H9 (cell line): ENCODE measurements at regions not wholly inside any gene's neighbourhood (a gene's known extent, or its start where the extent isn't known, plus 50 kb on each side); places are given as distances from the start of the nearest gene placed in this dataset.

Experiments
- DNase-seq: peaks from one replicate; pipeline ENCODE4 v3.0.0-alpha.2; 2017
- H2AFZ ChIP-seq: one replicate; pipeline ENCODE4 v1.6.1; 2013; ENCODE audit warnings: mild to moderate bottlenecking, low read length, control low read depth, moderate library complexity
- H2AK5ac ChIP-seq: 2 replicates; pipeline ENCODE4 v1.6.1; 2013; ENCODE audit warnings: low read length, control low read depth, mixed read lengths; ENCODE audit not compliant: insufficient read length
- H2BK120ac ChIP-seq: one replicate; pipeline ENCODE4 v1.6.1; 2013; ENCODE audit warnings: low read depth, mild to moderate bottlenecking, low read length, control low read depth, inconsistent platforms; ENCODE audit not compliant: poor library complexity, severe bottlenecking
- H2BK12ac ChIP-seq: 2 replicates; pipeline ENCODE4 v1.6.1; 2013; ENCODE audit warnings: low read length, control low read depth, mixed read lengths, low read depth; ENCODE audit not compliant: insufficient read length
- H2BK15ac ChIP-seq: 2 replicates; pipeline ENCODE4 v1.6.1; 2013; ENCODE audit warnings: low read depth, low read length, control low read depth
- H2BK20ac ChIP-seq: one replicate; pipeline ENCODE4 v1.6.1; 2013; ENCODE audit warnings: low read depth, mild to moderate bottlenecking, low read length, control low read depth, inconsistent platforms; ENCODE audit not compliant: poor library complexity, severe bottlenecking
- H2BK5ac ChIP-seq: 2 replicates; pipeline ENCODE4 v1.6.1; 2013; ENCODE audit warnings: low read length, control low read depth, mixed read lengths; ENCODE audit not compliant: insufficient read length
- H3K14ac ChIP-seq: 2 replicates; pipeline ENCODE4 v1.6.1; 2013; ENCODE audit warnings: low read length, control low read depth; ENCODE audit not compliant: insufficient read depth
- H3K18ac ChIP-seq: 2 replicates; pipeline ENCODE4 v1.6.1; 2013; ENCODE audit warnings: low read depth, mild to moderate bottlenecking, mixed read lengths, low read length, control low read depth; ENCODE audit not compliant: insufficient read length
- H3K23ac ChIP-seq: 2 replicates; pipeline ENCODE4 v1.6.1; 2013; ENCODE audit warnings: low read length, control low read depth, mixed read lengths, low read depth; ENCODE audit not compliant: insufficient read length
- H3K23me2 ChIP-seq: 2 replicates; pipeline ENCODE4 v1.6.1; 2013; ENCODE audit warnings: low read depth, mild to moderate bottlenecking, mixed read lengths, low read length, control low read depth; ENCODE audit not compliant: insufficient read length, poor library complexity, severe bottlenecking
- H3K27ac ChIP-seq: 2 replicates; pipeline ENCODE4 v1.5.1; 2013; ENCODE audit warnings: low read length, control low read depth, mixed read lengths, low read depth; ENCODE audit not compliant: insufficient read length
- H3K27me3 ChIP-seq: 2 replicates; pipeline ENCODE4 v1.6.1; 2013; ENCODE audit warnings: low read length, control low read depth, inconsistent platforms; ENCODE audit not compliant: insufficient read depth
- H3K4ac ChIP-seq: 2 replicates; pipeline ENCODE4 v1.6.1; 2013; ENCODE audit warnings: low read depth, mild to moderate bottlenecking, control low read depth, inconsistent platforms, low read length, moderate library complexity
- H3K4me1 ChIP-seq: 2 replicates; pipeline ENCODE4 v1.6.1; 2013; ENCODE audit warnings: low read length, control low read depth, inconsistent platforms; ENCODE audit not compliant: insufficient read depth
- H3K4me2 ChIP-seq: 2 replicates; pipeline ENCODE4 v1.6.1; 2013; ENCODE audit warnings: low read length, control low read depth, mixed read lengths; ENCODE audit not compliant: insufficient read length, insufficient read depth
- H3K56ac ChIP-seq: 2 replicates; pipeline ENCODE4 v1.6.1; 2013; ENCODE audit warnings: low read depth, mild to moderate bottlenecking, mixed read lengths, low read length, control low read depth; ENCODE audit not compliant: insufficient read length
- H3K79me1 ChIP-seq: 2 replicates; pipeline ENCODE4 v1.6.1; 2013; ENCODE audit warnings: low read depth, mild to moderate bottlenecking, moderate library complexity, low read length, control low read depth, inconsistent platforms; ENCODE audit not compliant: insufficient read depth, poor library complexity, severe bottlenecking
- H3K79me2 ChIP-seq: 2 replicates; pipeline ENCODE4 v1.6.1; 2013; ENCODE audit warnings: low read length, control low read depth, inconsistent platforms; ENCODE audit not compliant: insufficient read depth
- H3K9ac ChIP-seq: 2 replicates; pipeline ENCODE4 v1.6.1; 2013; ENCODE audit warnings: low read length, control low read depth, mixed read lengths; ENCODE audit not compliant: insufficient read length; ENCODE audit errors: extremely low read depth
- H3K9me3 ChIP-seq: one replicate; pipeline ENCODE4 v1.6.1; 2013; ENCODE audit warnings: low read depth, low read length, inconsistent platforms; ENCODE audit not compliant: control insufficient read depth
- H3T11ph ChIP-seq: one replicate; pipeline ENCODE4 v1.6.1; 2013; ENCODE audit warnings: mild to moderate bottlenecking, low read length, control low read depth, inconsistent platforms
- H4K20me1 ChIP-seq: one replicate; pipeline ENCODE4 v1.6.1; 2013; ENCODE audit not compliant: control insufficient read depth, insufficient read length, insufficient read depth
- H4K5ac ChIP-seq: 2 replicates; pipeline ENCODE4 v1.6.1; 2013; ENCODE audit warnings: low read depth, mild to moderate bottlenecking, mixed read lengths, low read length, control low read depth; ENCODE audit not compliant: insufficient read length
- H4K8ac ChIP-seq: replicated peaks from 2 replicates; pipeline ENCODE4 v1.6.1; 2013; ENCODE audit warnings: low read length, control low read depth, mixed read lengths, low read depth; ENCODE audit not compliant: insufficient read length
- H4K91ac ChIP-seq: 2 replicates; pipeline ENCODE4 v1.6.1; 2013; ENCODE audit warnings: low read depth, mild to moderate bottlenecking, moderate library complexity, mixed read lengths, low read length, control low read depth; ENCODE audit not compliant: insufficient read length
- H3K27ac Mint-ChIP-seq, 3 experiments: 2 replicates in 2 of 3; 3 replicates in 1 of 3; pipeline ENCODE4 v1.8.0; 2020 to 2021; ENCODE audit warnings: mixed read lengths in 3 of 3, mild to moderate bottlenecking in 1 of 3, moderate library complexity in 1 of 3
- H3K27me3 Mint-ChIP-seq: 2 replicates; pipeline ENCODE4 v1.8.0; 2021; ENCODE audit warnings: low read depth, mild to moderate bottlenecking, moderate library complexity, mixed read lengths
- H3K36me3 Mint-ChIP-seq, 3 experiments: 2 replicates in 2 of 3; 3 replicates in 1 of 3; pipeline ENCODE4 v1.8.0; 2020 to 2021; ENCODE audit warnings: low read depth in 3 of 3, mixed read lengths in 3 of 3; ENCODE audit not compliant: insufficient read depth in 1 of 3
- H3K4me1 Mint-ChIP-seq, 2 experiments: 2 replicates each; pipeline ENCODE4 v1.8.0; 2020; ENCODE audit warnings: mixed read lengths in 2 of 2
- H3K4me3 Mint-ChIP-seq, 2 experiments: 2 replicates in 1 of 2; 3 replicates in 1 of 2; pipeline ENCODE4 v1.8.0; 2020 to 2021; ENCODE audit warnings: mild to moderate bottlenecking in 2 of 2, mixed read lengths in 2 of 2, moderate library complexity in 1 of 2
- H3K9me3 Mint-ChIP-seq, 2 experiments: 2 replicates in 1 of 2; 3 replicates in 1 of 2; pipeline ENCODE4 v1.8.0; 2020; ENCODE audit warnings: mild to moderate bottlenecking in 2 of 2, mixed read lengths in 2 of 2, moderate library complexity in 1 of 2
- CTCF ChIP-seq: fragments of 200-600 bp; sonication (generic); conservative IDR thresholded peaks from 3 replicates; pipeline ENCODE4 v1.8.0; 2021; ENCODE audit warnings: antibody characterized with exemption, mild to moderate bottlenecking
- WGBS: extraction: QIAGEN DNeasy Blood & Tissue Kit; methylation state at CpG from one replicate; pipeline ENCODE4 v1.1.7; 2013; ENCODE audit warnings: missing lambda C conversion rate, low lambda C conversion rate, mixed read lengths; ENCODE audit not compliant: insufficient read length; ENCODE audit errors: extremely low coverage; 5-methylcytosine and 5-hydroxymethylcytosine counted together

GRCh38 chr21:38664841-38665240 is 140.9 kb upstream of the ETS2 start:
- Mint-ChIP-seq H3K9me3 (no peaks in the 10 kb centered on the region), H3K4me1 (peaks cover 19 to 22% of the 10 kb centered on the region in 2 experiments), H3K4me3 (no peak overlapping the region), H3K27me3 (peaks cover 39% of the 10 kb centered on the region), H3K36me3 (no peaks in the 10 kb centered on the region; a peak in 1 of 7 replicates), H3K27ac (no peak overlapping the region)
- no peaks in the 10 kb centered on the region for H3K79me2 ChIP-seq
- no peak overlapping the region for H3K18ac ChIP-seq
- no peak overlapping the region for H3T11ph ChIP-seq
- H4K20me1 ChIP-seq, result no peaks in the 10 kb centered on the region
- no peak overlapping the region for H3K14ac ChIP-seq
- H2AK5ac ChIP-seq, result no peak overlapping the region
- H2BK15ac ChIP-seq, result no peak overlapping the region
- no peak overlapping the region for H4K5ac ChIP-seq
- no peak overlapping the region for H3K23ac ChIP-seq
- H2BK12ac ChIP-seq, result no peak overlapping the region
- H2AFZ ChIP-seq, result no peak overlapping the region
- H3K9me3 ChIP-seq, result no peaks in the 10 kb centered on the region
- no CpG with 5 or more reads among the region's 4 CpGs for WGBS
- H2BK5ac ChIP-seq, result no peak overlapping the region
- no peak overlapping the region for H4K91ac ChIP-seq
- H3K4ac ChIP-seq, result no peak overlapping the region
- H2BK120ac ChIP-seq, result no peak overlapping the region
- H3K4me1 ChIP-seq, result no peaks in the 10 kb centered on the region; the same call in 1 of the 2 replicates
- H3K27me3 ChIP-seq, result peaks cover 3% of the 10 kb centered on the region; the same call in 1 of the 2 replicates
- H3K56ac ChIP-seq, result no peak overlapping the region
- H2BK20ac ChIP-seq, result no peak overlapping the region
- no peaks in the 10 kb centered on the region for H3K79me1 ChIP-seq
- no peak overlapping the region for H4K8ac ChIP-seq
- peaks cover 17% of the 10 kb centered on the region for H3K23me2 ChIP-seq
- DNase-seq, result no peak
- H3K4me2 ChIP-seq, result no peak overlapping the region
- TF ChIP-seq CTCF, result no peak
- H3K9ac ChIP-seq, result no peak overlapping the region
- H3K27ac ChIP-seq, result no peak overlapping the region
